Heart left ventricle (tissue), 13 donors: ENCODE measurements at regions not wholly inside any gene's neighbourhood (a gene's known extent, or its start where the extent isn't known, plus 50 kb on each side); places are given as distances from the start of the nearest gene placed in this dataset.

Experiments
- POLR2A ChIP-seq, 2 donors: fragments of 450-650 bp; IDR thresholded peaks; one replicate each; pipeline ENCODE4 v1.6.1; 2017; ENCODE audit warnings: antibody characterized with exemption in 2 of 2, mild to moderate bottlenecking in 2 of 2, moderate library complexity in 2 of 2
- TF ChIP-seq, protein P1 (sequence below), 12 donors: fragments of 200-600 bp; sonication (generic) in 4 of 12; IDR thresholded peaks; one replicate each; pipeline versions ENCODE4 v1.5.0 to v1.8.0; 2018 to 2022; ENCODE audit warnings: antibody characterized with exemption in 12 of 12, mild to moderate bottlenecking in 5 of 12
- donor health status: ischemic (EF 13 %, LVEDD 7.1; RV severe dilation, severe dysfunction).
- donor health status: DM: no; HTN: yes; CAD: no.
- donor health status: DM: no; HTN: no; CAD: no.
- donor health status: ischemic (EF 25% LVEDD 6.9; RV normal size, moderate dysfunction).
- donor health status: ischemic (EF 25% LVEDD 5.7; RV mildly dilated, moderate dysfunction).
- donor health status: ischemic (EF 35%, LVEDD 5.7; RV mildly dilated, moderate dysfunction).
- donor health status: nonischemic (EF 11% LVEDD 7.7; RV severe dilation, severe dysfunction).
- donor health status: DM: yes; HTN: yes; CAD: no.
- donor health status: PGD.
- donor health status: ischemic (EF 29% LVEDD 5.4; RV normal size, mild dysfunction).
- donor health status: nonischemic (EF 23%, LVEDD 6.1; RV moderate dilation, normal function).

- TF ChIP-seq, protein P1, sequence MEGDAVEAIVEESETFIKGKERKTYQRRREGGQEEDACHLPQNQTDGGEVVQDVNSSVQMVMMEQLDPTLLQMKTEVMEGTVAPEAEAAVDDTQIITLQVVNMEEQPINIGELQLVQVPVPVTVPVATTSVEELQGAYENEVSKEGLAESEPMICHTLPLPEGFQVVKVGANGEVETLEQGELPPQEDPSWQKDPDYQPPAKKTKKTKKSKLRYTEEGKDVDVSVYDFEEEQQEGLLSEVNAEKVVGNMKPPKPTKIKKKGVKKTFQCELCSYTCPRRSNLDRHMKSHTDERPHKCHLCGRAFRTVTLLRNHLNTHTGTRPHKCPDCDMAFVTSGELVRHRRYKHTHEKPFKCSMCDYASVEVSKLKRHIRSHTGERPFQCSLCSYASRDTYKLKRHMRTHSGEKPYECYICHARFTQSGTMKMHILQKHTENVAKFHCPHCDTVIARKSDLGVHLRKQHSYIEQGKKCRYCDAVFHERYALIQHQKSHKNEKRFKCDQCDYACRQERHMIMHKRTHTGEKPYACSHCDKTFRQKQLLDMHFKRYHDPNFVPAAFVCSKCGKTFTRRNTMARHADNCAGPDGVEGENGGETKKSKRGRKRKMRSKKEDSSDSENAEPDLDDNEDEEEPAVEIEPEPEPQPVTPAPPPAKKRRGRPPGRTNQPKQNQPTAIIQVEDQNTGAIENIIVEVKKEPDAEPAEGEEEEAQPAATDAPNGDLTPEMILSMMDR (IDR thresholded peaks at IDR 0.05): no peak
- no peak for TF ChIP-seq POLR2A (IDR thresholded peaks at IDR 0.05)
Observed at GRCh38 chr13:104650431-104650830, 1584.2 kb upstream of the SLC10A2 start.
